ENCODE measurements at regions not wholly inside any gene's neighbourhood (a gene's known extent, or its start where the extent isn't known, plus 50 kb on each side); places are given as distances from the start of the nearest gene placed in this dataset.
"Not testable (repeated sequence)": the region's sequence is repeated elsewhere in the genome, so short reads cannot be mapped to it uniquely, and the experiment has no call there.

DNA sequence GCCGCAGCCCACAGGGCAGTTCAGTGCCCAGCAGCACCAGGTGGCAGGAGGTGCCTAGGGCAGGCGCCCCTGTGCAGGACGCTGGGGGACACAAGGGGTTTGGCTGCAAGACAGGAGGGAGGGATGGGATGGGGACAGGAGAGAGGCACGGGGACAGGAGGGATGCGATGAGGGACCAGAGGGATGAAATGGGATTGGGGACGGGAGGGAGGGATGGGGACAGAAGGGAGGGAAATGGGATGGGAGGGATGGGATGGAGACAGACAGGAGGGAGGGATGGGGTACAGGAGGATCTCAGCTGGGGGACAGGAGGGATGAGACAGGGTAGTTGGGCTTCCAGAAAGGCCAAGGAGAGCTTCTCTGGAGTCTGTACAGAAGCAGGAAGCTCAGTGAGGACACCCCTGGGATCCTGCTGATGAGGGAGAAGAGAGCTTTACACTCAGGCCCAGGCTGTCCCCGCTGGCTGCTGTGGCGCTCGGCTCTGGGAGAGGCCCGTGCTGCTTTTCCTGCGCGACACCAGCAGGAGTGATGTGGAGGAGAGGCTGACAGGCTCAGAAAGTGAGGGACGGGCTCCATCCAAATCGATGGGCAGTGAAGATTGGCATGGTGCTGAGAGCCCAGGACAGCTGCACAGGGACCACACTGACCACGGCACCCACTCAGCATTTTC lies 400.8 kb downstream of the SMOC2 start:
- Histone ChIP-seq H3K36me3 (ENCODE audit: insufficient read depth, insufficient read length, low read length) (no peaks in the 10 kb centered on the region), H3K9me3 (ENCODE audit: insufficient read depth, low read length) (no peaks in the 10 kb centered on the region), H3K4me1 (ENCODE audit: insufficient read depth, insufficient read length) (no peaks in the 10 kb centered on the region), H3K27me3 (ENCODE audit: insufficient read depth, insufficient read length) (no peaks in the 10 kb centered on the region), H3K4me3 (ENCODE audit: insufficient read length, low read depth) (no peak overlapping the region), H3K9ac (ENCODE audit: insufficient read length, low read depth) (no peak overlapping the region)
- TF ChIP-seq SUZ12 (IDR thresholded peaks at IDR 0.05; ENCODE audit: extremely low read depth, insufficient read depth, insufficient read length): no peak
- TF ChIP-seq YY1 (IDR thresholded peaks at IDR 0.05; ENCODE audit: insufficient read depth, insufficient read length): no peak
- TF ChIP-seq ZNF274 (IDR thresholded peaks at IDR 0.05; ENCODE audit: low read depth, low read length): no peak
- DNase-seq (ENCODE audit: low read depth, low spot score): no peak

DNA sequence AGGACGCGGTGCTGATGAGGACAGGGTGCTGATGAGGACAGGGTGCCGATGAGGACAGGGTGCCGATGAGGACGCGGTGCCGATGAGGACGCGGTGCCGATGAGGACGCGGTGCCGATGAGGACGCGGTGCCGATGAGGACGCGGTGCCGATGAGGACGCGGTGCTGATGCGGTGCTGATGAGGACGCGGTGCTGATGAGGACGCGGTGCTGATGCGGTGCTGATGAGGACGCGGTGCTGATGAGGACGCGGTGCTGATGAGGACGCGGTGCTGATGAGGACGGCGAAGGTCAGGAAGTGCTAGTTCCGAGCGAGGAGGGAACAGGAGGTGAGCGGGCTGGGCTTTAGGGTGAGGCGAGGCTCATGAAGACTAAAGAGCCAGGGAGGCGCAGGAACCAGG lies 399.9 kb downstream of the SMOC2 start:
- not testable (repeated sequence) for DNase-seq (ENCODE audit: low read depth, low spot score); H3K36me3 ChIP-seq (ENCODE audit: insufficient read depth, insufficient read length, low read length); H3K9me3 ChIP-seq (ENCODE audit: insufficient read depth, low read length); H3K27me3 ChIP-seq (ENCODE audit: insufficient read depth, insufficient read length); H3K4me1 ChIP-seq (ENCODE audit: insufficient read depth, insufficient read length); H3K4me3 ChIP-seq (ENCODE audit: insufficient read length, low read depth); H3K9ac ChIP-seq (ENCODE audit: insufficient read length, low read depth)

DNA sequence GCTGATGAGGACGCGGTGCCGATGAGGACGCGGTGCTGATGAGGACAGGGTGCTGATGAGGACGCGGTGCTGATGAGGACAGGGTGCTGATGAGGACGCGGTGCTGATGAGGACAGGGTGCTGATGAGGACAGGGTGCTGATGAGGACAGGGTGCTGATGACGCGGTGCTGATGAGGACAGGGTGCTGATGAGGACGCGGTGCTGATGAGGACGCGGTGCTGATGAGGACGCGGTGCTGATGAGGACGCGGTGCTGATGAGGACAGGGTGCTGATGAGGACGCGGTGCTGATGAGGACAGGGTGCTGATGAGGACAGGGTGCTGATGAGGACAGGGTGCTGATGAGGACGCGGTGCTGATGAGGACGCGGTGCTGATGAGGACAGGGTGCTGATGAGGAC lies 399.3 kb downstream of the SMOC2 start:
- not testable (repeated sequence) for H3K4me1 ChIP-seq (ENCODE audit: insufficient read depth, insufficient read length); H3K9me3 ChIP-seq (ENCODE audit: insufficient read depth, low read length); H3K27me3 ChIP-seq (ENCODE audit: insufficient read depth, insufficient read length); DNase-seq (ENCODE audit: low read depth, low spot score); H3K36me3 ChIP-seq (ENCODE audit: insufficient read depth, insufficient read length, low read length); H3K4me3 ChIP-seq (ENCODE audit: insufficient read length, low read depth); H3K9ac ChIP-seq (ENCODE audit: insufficient read length, low read depth)

DNA sequence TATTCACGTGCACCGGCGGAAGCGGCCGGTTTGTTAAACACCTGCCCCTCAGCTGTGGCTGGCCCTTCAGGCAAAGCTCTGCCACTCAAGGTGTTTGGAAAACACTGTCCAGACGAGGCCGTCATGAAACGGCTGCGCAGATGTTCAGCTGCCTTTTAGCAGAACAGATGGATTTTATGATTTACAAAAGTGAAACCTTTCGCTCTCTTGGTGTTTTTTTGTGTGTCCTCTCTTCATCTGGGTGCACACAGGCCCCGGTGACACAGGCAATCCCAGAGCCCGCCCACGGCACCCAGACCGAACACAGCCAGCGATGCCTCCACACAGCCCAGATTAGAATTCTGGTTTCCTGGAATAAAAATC lies 397.0 kb downstream of the SMOC2 start:
- no peak for DNase-seq (ENCODE audit: low read depth, low spot score)
- H3K4me3 ChIP-seq (ENCODE audit: insufficient read length, low read depth): no peak overlapping the region
- no peak overlapping the region for H3K9ac ChIP-seq (ENCODE audit: insufficient read length, low read depth)
- H3K4me1 ChIP-seq (ENCODE audit: insufficient read depth, insufficient read length): peaks cover 2% of the 10 kb centered on the region
- no peaks in the 10 kb centered on the region for H3K36me3 ChIP-seq (ENCODE audit: insufficient read depth, insufficient read length, low read length)
- H3K27me3 ChIP-seq (ENCODE audit: insufficient read depth, insufficient read length): no peaks in the 10 kb centered on the region
- no peak for TF ChIP-seq SUZ12 (IDR thresholded peaks at IDR 0.05; ENCODE audit: extremely low read depth, insufficient read depth, insufficient read length)
- TF ChIP-seq ZNF274 (IDR thresholded peaks at IDR 0.05; ENCODE audit: low read depth, low read length): no peak
- TF ChIP-seq YY1 (IDR thresholded peaks at IDR 0.05; ENCODE audit: insufficient read depth, insufficient read length): no peak
- no peaks in the 10 kb centered on the region for H3K9me3 ChIP-seq (ENCODE audit: insufficient read depth, low read length)

DNA sequence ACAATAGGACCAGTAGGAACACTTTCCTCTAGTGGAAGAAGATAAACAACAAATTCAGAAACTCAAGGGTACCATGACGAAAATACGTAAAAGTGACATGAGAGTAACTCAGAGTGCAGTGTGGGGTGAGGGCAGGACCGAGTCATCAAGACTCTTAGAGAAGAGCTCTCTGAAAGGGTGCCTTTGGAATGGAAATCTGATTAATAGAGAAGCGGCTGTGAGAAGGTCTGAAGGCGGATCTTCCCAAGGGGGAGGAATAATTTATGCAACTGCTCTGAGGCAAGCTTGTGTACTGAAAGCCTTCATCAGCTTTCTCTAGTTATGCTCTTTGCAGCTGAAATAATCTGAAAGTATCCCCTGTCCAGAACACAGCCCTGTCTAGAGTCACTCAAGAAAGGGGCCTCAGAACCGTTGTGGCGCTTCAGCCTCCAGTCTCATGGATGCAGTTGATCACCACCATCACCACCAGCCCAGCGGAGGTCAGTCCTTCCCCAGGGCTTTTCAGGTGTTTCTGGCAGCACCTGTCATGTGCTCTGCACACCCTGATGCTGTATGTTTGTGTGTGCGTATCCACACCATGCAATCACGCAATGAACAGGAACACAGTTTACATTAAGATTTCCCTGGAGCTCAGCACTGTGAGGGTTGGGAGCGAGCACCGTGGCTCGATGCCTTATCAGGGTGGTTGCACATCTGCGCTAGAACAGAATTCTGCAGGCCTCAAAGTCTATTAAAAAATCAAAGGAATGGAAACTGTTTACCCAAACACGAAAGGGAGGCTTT lies 396.5 kb downstream of the SMOC2 start:
- Histone ChIP-seq H3K4me3 (ENCODE audit: insufficient read length, low read depth) (no peak overlapping the region), H3K9me3 (ENCODE audit: insufficient read depth, low read length) (no peaks in the 10 kb centered on the region)
- TF ChIP-seq ZNF274 (IDR thresholded peaks at IDR 0.05; ENCODE audit: low read depth, low read length): no peak

DNA sequence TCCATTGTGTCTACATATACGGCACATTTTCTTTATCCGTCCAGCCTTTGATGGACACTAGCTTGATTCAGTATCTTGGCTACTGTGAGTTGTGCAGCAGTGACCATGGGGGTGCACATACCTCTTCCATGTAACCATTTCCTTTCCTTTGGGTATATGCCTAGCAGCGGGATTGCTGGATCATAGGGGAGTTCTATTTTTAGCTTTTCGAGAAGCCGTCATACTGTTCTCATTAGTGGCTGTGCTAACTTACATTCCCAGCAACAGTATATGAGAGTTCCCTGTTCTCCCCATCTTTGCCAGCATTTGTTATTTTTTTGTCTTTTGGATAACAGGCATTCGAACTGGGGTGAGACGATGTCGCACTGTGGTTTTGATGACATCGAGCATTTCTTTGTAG lies 395.0 kb downstream of the SMOC2 start:
- H3K9ac ChIP-seq (ENCODE audit: insufficient read length, low read depth): no peak overlapping the region
- no peaks in the 10 kb centered on the region for H3K9me3 ChIP-seq (ENCODE audit: insufficient read depth, low read length)
- no peak for DNase-seq (ENCODE audit: low read depth, low spot score)
- TF ChIP-seq YY1 (IDR thresholded peaks at IDR 0.05; ENCODE audit: insufficient read depth, insufficient read length) (no peak), SUZ12 (IDR thresholded peaks at IDR 0.05; ENCODE audit: extremely low read depth, insufficient read depth, insufficient read length) (no peak), ZNF274 (IDR thresholded peaks at IDR 0.05; ENCODE audit: low read depth, low read length) (no peak)
- no peak overlapping the region for H3K4me3 ChIP-seq (ENCODE audit: insufficient read length, low read depth)
- peaks cover 2% of the 10 kb centered on the region for H3K4me1 ChIP-seq (ENCODE audit: insufficient read depth, insufficient read length)
- H3K27me3 ChIP-seq (ENCODE audit: insufficient read depth, insufficient read length): no peaks in the 10 kb centered on the region
- H3K36me3 ChIP-seq (ENCODE audit: insufficient read depth, insufficient read length, low read length): no peaks in the 10 kb centered on the region

More for the DNA sequence above, 396.5 kb downstream of the SMOC2 start:
- peaks cover 2% of the 10 kb centered on the region for H3K4me1 ChIP-seq (ENCODE audit: insufficient read depth, insufficient read length)
- peak; percentile 71 for DNase-seq (ENCODE audit: low read depth, low spot score)
- H3K27me3 ChIP-seq (ENCODE audit: insufficient read depth, insufficient read length): no peaks in the 10 kb centered on the region
- H3K36me3 ChIP-seq (ENCODE audit: insufficient read depth, insufficient read length, low read length): no peaks in the 10 kb centered on the region
- no peak overlapping the region for H3K9ac ChIP-seq (ENCODE audit: insufficient read length, low read depth)

DNA sequence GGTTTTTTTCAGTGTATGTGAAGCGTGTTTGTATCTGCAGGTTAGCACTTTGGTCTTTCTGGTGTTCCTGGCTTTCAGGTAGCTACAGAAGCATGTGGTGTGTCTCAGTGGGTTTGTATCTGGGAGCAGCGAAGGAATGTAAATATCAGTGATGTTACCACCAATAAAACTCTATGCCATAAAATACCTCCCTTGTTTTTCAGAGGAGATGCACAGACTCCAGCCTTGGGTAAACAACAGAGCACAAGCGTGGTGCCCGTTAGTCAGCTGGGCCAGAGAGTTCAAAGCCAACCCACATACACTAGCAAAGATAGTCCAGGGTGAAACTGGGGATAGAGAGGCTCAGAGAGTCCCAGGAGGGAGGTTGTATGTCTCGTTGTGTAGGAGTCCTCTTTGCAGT lies 393.8 kb downstream of the SMOC2 start:
- Histone ChIP-seq H3K36me3 (ENCODE audit: insufficient read depth, insufficient read length, low read length) (no peaks in the 10 kb centered on the region), H3K9ac (ENCODE audit: insufficient read length, low read depth) (no peak overlapping the region), H3K4me1 (ENCODE audit: insufficient read depth, insufficient read length) (peaks cover 2% of the 10 kb centered on the region), H3K4me3 (ENCODE audit: insufficient read length, low read depth) (no peak overlapping the region), H3K27me3 (ENCODE audit: insufficient read depth, insufficient read length) (no peaks in the 10 kb centered on the region), H3K9me3 (ENCODE audit: insufficient read depth, low read length) (no peaks in the 10 kb centered on the region)
- DNase-seq (ENCODE audit: low read depth, low spot score): no peak
- TF ChIP-seq YY1 (IDR thresholded peaks at IDR 0.05; ENCODE audit: insufficient read depth, insufficient read length): no peak
- TF ChIP-seq ZNF274 (IDR thresholded peaks at IDR 0.05; ENCODE audit: low read depth, low read length): no peak
- TF ChIP-seq SUZ12 (IDR thresholded peaks at IDR 0.05; ENCODE audit: extremely low read depth, insufficient read depth, insufficient read length): no peak
